Breast epithelium (tissue), 3 donors: ENCODE measurements at regions not wholly inside any gene's neighbourhood (a gene's known extent, or its start where the extent isn't known, plus 50 kb on each side); places are given as distances from the start of the nearest gene placed in this dataset.
"Not testable (repeated sequence)": the region's sequence is repeated elsewhere in the genome, so short reads cannot be mapped to it uniquely, and the experiment has no call there.

Source experiments
- CTCF ChIP-seq, 3 donors: fragments of 450-650 bp; IDR thresholded peaks; one replicate each; pipeline ENCODE4 v1.5.1; 2016 to 2017; ENCODE audit warnings: antibody characterized with exemption in 3 of 3, mild to moderate bottlenecking in 3 of 3, moderate library complexity in 3 of 3
- POLR2A ChIP-seq: fragments of 450-650 bp; IDR thresholded peaks from one replicate; pipeline ENCODE4 v1.6.1; 2016; ENCODE audit warnings: antibody characterized with exemption, mild to moderate bottlenecking, moderate library complexity
- POLR2AphosphoS5 ChIP-seq, 3 donors: sonication (generic); formaldehyde crosslinking; IDR thresholded peaks; one replicate each; pipeline ENCODE4 v1.6.1; 2017; ENCODE audit warnings: antibody characterized with exemption in 3 of 3

DNA sequence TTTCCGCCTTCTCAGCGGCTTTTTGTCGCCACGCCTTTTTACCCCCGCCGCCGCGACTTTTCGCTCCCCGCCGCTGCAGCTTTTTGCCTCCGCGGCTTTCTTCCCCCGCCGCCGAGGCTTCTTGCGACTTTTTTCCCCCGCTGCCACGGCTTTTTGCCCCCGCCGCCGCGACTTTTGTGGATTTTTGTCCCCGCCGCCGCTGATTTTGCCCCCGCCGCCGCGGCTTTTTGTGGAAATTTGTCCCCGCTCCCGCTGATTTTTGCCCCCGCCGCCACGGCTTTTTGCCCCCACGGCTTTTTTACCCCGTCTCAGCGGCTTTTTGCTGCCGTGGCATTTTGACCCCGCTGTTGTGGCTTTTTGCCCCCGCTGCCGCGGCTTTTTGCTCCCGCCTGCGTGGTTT lies 4829.2 kb upstream of the OR11H1 start:
- not testable (repeated sequence) for TF ChIP-seq POLR2AphosphoS5 (IDR thresholded peaks at IDR 0.05); POLR2A; CTCF (IDR thresholded peaks at IDR 0.05)
